ENCODE measurements at regions not wholly inside any gene's neighbourhood (a gene's known extent, or its start where the extent isn't known, plus 50 kb on each side); places are given as distances from the start of the nearest gene placed in this dataset.
A peak's percentile ranks its signal among the peaks of the same experiment; 100 is the strongest.

DNA sequence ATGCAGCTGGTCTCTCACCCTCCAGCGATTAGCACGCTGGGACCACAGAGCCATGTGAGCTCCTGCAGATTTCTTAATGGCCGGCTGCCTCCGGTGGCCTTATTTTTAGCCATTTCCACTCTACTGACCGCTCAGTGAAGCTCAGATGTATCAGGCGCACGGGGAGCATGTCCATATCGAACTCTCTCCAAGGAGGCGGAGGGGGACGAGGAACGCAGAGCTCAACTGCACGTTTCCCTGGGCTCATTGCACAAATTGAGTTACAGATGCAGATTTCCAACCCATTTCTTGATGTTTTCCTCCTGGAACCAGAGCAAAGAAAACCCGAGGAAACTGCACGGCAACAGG is 207.1 kb downstream of the CTTN start:
- peak in 1 of 10 donors; percentile 44 for DNase-seq
- Mint-ChIP-seq H3K27me3 (peaks cover 0 to 9% (median 0%) of the 10 kb centered on the region in 5 donors), H3K36me3 (no peaks in the 10 kb centered on the region), H3K4me1 (no peaks in the 10 kb centered on the region), H3K27ac (no peak overlapping the region), H3K4me3 (no peak overlapping the region), H3K9me3 (no peaks in the 10 kb centered on the region)
- ATAC-seq: no peak
- POLR2A ChIA-PET: no interaction called here

DNA sequence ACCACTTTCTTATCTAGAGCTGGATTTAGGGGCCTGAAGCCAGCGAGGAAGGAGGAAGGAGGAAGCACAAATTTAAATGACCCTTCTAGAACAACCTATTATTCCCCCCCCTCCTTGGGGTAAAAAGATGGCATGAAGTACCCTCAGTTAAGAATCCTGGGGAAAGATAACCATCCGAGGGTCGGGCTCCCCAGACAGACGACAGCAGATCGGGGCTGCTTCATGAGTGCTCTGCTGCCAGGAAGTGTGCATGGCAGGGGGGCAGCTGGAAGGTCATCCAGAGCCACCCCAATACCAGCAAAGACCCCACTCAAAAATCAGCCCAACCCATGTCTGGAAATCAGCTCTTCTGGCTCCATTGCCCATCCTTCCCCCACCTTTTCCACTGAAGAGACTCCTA is 207.5 kb downstream of the CTTN start:
- Mint-ChIP-seq H3K27ac (no peak overlapping the region), H3K9me3 (no peaks in the 10 kb centered on the region), H3K4me1 (no peaks in the 10 kb centered on the region), H3K4me3 (no peak overlapping the region), H3K27me3 (peaks cover 0 to 10% (median 0%) of the 10 kb centered on the region in 5 donors), H3K36me3 (no peaks in the 10 kb centered on the region)
- POLR2A ChIA-PET: no interaction called here
- ATAC-seq: no peak
- DNase-seq: peak in 1 of 10 donors; percentile 4

DNA sequence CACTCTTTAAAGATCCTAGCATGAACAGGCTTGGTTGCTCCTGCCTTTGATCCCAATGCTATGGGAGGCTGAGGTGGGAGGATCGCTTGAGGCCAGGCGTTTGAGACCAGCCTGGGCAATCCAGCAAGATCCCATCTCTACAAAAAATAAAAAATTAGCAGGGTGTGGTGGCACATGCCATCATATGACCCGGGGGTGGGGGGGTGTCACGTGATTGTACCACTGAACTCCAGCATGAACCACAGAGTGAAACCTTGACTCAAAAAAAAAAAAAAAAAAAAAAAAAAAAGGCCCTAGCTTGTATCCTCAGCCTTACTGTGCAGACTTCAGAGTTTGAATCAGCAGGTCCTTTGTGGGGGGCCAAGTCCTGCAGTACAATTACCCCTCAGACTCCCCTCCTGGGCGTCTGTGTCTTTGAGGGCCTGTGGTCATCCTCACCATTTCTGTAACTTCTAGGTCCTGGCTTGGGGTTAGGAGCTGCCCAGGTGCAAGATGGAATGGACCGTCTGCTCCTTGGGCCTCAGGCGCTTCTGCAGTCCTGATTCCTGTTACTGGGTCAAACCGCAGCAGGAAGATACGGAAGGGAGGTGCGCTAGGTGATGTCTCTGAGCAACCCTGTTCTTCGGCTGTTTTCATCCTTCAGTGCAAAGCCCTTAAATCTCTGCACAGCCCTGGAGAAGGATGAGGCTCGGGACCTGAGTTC is 208.1 kb downstream of the CTTN start:
- H3K4me1 Mint-ChIP-seq: no peaks in the 10 kb centered on the region
- no peak overlapping the region for H3K4me3 Mint-ChIP-seq
- no peaks in the 10 kb centered on the region for H3K36me3 Mint-ChIP-seq
- ATAC-seq: no peak
- H3K27me3 Mint-ChIP-seq: peaks cover 0 to 10% (median 0%) of the 10 kb centered on the region in 5 donors
- no peaks in the 10 kb centered on the region for H3K9me3 Mint-ChIP-seq
- no peak overlapping the region for H3K27ac Mint-ChIP-seq
- POLR2A ChIA-PET: no interaction called here
- DNase-seq: peak in 1 of 10 donors; percentile 36

DNA sequence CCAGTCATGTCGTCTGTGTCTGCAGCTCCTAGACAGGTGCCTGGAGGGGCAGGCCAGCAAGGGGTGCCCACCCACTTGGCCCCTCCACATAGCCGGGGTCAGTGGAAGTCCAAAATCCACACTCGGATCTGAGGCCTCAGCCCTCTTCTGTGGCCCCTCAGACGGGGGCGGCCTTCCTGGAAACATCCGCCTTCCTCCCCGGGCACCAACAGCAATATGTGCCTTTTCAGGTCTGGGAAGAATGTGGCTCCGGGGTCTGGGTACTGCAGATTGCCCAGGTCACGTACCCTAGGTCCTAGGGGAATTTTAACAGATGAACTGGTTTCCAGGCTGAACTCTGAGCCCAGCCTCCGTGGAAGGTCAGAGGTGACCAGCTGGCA is 208.6 kb downstream of the CTTN start:
- Mint-ChIP-seq H3K27me3 (peaks cover 0 to 10% (median 0%) of the 10 kb centered on the region in 5 donors), H3K4me1 (no peaks in the 10 kb centered on the region), H3K4me3 (no peak overlapping the region), H3K9me3 (no peaks in the 10 kb centered on the region), H3K36me3 (no peaks in the 10 kb centered on the region), H3K27ac (no peak overlapping the region)
- peak in 1 of 10 donors; percentile 13 for DNase-seq
- no peak for ATAC-seq
- POLR2A ChIA-PET: no interaction called here

DNA sequence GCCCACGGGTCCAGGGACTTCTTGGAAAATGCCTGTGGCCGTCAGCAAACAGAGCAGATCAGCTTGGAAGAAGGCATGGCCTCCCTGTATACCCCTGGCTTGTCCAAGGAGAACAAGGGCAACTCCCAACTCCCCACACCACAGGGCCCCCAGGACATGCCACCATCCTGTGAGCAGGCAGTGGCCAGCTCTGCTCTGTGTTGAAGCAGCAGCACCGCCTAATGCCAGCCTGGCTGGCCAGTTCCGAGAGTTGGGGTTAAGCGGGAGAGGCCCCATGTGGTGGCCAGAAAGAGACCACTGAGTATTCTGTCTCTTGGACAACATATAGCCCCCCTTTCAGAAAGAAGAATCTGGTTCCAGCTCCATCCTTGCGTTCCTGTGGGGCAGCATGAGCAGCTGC is 209.2 kb downstream of the CTTN start:
- Mint-ChIP-seq H3K27me3 (peaks cover 0 to 10% (median under 1%) of the 10 kb centered on the region in 5 donors), H3K36me3 (no peaks in the 10 kb centered on the region), H3K4me1 (peaks cover 0 to under 1% (median 0%) of the 10 kb centered on the region in 4 donors), H3K9me3 (no peaks in the 10 kb centered on the region), H3K27ac (no peak overlapping the region), H3K4me3 (no peak overlapping the region)
- DNase-seq: peak in 1 of 10 donors; percentile 11
- no peak for ATAC-seq
- POLR2A ChIA-PET: no interaction called here

DNA sequence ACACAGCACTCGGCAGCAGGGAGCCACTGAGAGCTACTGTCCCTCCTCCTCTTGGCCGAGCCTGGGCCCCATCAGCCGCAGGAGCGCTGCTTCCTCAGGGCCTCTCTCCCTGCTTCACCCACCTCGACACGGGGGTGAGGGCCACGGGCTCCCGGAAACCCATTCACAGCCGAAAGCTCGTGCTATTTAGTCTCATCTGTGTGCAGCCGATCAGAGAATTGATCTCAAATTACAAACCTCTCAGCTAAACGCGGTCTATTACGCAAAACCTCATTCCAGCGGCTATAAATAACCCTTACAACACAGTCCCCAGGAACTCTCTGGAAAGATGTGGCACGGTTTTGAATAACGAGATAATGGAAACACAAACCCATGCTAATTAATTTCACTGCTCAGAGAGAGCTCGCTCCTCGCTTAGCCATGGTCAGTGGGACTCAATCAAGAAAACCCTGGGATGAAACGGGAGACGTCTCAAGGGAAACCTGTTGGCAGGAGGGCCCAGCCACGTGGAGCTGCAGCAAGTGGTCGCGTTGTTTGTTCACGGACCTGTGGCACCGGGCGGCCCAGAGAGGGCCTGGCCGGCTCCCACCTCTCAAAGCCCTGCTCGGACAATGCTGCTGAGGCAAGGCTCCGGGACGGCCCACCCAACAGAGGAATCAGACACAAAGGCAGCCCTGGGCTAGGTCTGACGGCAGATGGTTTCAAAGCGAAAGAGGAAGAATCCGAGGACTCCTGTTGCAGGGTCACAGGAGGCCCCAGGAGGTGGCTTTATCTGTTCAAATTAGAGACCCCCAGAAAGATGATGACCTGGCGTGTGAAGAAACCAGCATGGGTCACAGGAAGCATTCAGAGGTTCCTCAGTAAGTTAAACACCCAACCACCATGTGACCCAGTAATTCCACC is 210.5 kb downstream of the CTTN start:
- ATAC-seq (no peak), DNase-seq (peak in 1 of 10 donors; percentile 22)
- Mint-ChIP-seq H3K9me3 (no peaks in the 10 kb centered on the region), H3K4me1 (peaks cover 0 to 2% (median 0%) of the 10 kb centered on the region in 4 donors), H3K27me3 (peaks cover 0 to 10% (median 3%) of the 10 kb centered on the region in 5 donors), H3K27ac (no peak overlapping the region), H3K36me3 (no peaks in the 10 kb centered on the region), H3K4me3 (no peak overlapping the region)
- POLR2A ChIA-PET: no interaction called here

DNA sequence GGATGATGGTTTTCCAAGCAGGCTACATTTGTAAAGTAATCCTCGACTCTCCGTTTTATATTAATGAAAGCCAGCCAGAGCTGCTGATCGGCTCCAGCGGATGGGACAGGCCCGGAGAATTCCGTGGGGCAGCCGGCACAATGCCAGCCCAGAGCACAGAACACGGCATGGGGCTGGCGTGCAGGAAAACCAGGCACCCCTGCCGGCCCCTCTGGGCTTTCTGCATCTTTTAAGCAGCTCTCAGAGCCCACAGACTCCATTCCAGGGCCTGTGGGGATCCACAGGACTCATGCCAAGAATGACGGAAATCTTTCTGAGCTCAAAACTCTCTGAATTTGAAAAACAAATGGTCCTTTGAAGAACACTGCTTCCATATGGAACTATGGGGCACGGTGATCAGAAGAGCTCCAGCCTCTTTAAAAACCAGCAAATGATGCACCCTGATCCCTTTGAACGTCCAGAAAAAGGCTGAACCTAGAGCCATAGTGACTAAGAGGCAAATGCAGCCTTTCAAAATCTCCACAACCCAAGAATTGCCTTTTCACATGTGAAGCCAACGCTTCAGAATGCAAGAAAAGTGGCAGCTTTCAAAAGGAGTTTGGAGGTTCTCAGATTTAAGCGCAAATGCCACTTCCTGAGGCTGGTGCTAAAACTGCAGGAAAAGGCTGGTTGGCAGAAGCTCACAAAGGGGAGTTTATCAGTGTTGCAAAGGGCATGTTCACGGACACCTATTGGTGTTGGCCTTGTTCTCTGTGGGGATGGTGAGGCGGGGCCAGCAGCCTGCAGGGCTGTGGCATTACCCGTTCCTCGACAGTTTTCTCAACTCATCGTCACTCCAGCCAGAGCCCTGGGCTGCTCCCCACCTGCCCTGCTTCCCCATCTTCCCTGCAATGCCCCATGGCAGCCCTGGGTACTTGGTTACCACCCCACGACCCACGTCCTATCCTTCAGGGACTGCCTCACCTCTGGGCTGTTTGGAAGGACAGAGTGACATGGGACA is 212.5 kb downstream of the CTTN start:
- Mint-ChIP-seq H3K27me3 (peaks cover 0 to 10% (median 3%) of the 10 kb centered on the region in 5 donors), H3K9me3 (peaks cover 0 to 7% (median 0%) of the 10 kb centered on the region in 9 donors), H3K36me3 (no peaks in the 10 kb centered on the region), H3K27ac (no peak overlapping the region), H3K4me3 (no peak overlapping the region), H3K4me1 (peaks cover 0 to 2% (median 0%) of the 10 kb centered on the region in 4 donors)
- DNase-seq (peak in 1 of 10 donors; percentile 8), ATAC-seq (no peak)
- POLR2A ChIA-PET: no interaction called here

DNA sequence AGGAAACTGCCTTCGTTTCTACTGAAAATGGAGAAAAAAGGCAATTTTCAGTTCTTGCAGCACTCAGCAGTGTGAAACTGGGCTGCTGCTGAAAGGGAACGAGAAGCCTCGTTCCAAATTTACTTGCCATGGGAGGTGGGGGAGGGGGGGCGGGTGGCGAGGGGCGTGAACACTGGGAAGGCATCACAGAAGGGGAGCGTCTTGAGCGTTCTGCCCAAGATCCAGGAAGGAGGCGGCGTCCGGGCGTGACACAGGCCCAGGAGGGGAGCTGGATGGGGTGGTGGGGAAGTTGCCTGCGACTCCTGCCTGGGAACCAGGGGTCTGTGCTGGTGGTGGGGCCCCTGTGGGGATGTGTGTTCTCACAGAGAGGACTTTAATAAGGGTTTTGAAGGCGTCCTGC is 213.5 kb downstream of the CTTN start:
- ATAC-seq (no peak), DNase-seq (peak in 1 of 10 donors; percentile 43)
- H3K9me3 Mint-ChIP-seq: peaks cover 0 to 7% (median 0%) of the 10 kb centered on the region in 9 donors
- no peak overlapping the region for H3K4me3 Mint-ChIP-seq
- H3K36me3 Mint-ChIP-seq: no peaks in the 10 kb centered on the region
- H3K27me3 Mint-ChIP-seq: peaks cover 0 to 14% (median 3%) of the 10 kb centered on the region in 5 donors
- H3K27ac Mint-ChIP-seq: no peak overlapping the region
- peaks cover 0 to 2% (median 0%) of the 10 kb centered on the region in 4 donors for H3K4me1 Mint-ChIP-seq
- POLR2A ChIA-PET: no interaction called here

DNA sequence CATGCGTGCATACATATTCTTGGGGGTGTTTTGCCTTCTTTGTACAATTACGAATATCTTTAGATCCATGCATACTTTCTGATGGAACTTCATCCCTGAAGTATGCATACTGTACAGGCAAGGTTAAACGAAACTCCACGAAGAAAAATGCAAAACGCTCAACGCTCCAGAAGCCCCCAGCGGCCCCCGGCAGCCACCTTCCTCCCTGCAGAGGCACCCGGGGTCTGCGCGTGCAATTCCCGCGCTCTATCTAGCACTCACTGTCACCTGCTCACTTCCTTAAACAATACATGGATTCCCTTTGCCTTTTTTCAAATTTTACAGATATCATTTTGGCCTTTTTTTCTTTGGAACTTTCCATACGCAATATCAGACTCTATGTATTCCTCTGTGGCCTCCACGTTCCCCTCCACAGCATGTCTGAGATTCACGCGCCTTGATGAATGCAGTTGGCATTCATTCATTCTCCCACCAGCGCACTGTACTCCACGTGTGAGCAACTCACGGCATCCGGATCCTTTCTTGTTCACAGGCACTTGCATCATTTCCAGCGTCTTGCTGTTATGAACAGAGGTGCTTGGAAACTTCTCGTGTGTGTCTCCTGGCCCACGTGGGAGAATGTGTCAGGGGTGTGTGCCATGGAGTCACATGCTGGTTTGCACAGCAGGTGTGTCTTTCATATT is 214.3 kb downstream of the CTTN start:
- ATAC-seq: no peak
- Mint-ChIP-seq H3K27me3 (peaks cover 0 to 14% (median 3%) of the 10 kb centered on the region in 5 donors), H3K4me3 (no peak overlapping the region), H3K9me3 (peaks cover 0 to 7% (median 0%) of the 10 kb centered on the region in 9 donors), H3K36me3 (no peaks in the 10 kb centered on the region), H3K27ac (no peak overlapping the region), H3K4me1 (peaks cover 0 to 2% (median 0%) of the 10 kb centered on the region in 4 donors)
- POLR2A ChIA-PET: no interaction called here
- peak in 1 of 10 donors; percentile 4 for DNase-seq

DNA sequence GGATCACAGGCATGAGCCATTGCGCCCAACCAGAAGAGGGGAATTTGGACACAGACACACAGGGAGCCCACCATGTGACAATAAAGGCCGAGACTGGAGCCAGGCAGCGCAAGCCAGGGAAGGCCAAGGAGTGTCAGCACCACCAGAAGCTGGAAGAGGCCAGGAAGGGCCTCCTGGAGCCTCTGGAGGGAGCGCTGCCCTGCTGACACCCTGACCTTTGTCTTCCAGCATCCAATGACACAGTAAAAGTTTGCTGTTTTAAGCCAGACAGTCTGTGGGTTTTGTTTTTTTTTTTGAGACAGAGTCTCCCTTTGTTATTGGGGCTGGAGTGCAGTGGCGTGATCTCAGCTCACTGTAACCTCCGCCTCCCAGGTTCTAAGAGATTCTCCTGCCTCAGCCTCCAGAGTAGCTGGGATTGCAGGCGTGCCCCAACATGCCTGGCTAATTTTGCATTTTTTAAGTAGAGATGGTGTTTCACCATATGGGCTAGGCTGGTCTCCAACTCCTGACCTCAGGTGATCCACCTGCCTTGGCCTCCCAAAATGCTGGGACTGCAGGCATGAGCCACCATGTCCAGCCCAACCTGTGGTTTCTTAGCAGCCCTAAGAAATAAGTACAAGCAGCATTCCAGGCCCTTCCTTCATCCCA is 215.8 kb downstream of the CTTN start:
- H3K9me3 Mint-ChIP-seq: peaks cover 0 to 7% (median 0%) of the 10 kb centered on the region in 9 donors
- H3K36me3 Mint-ChIP-seq: no peaks in the 10 kb centered on the region
- ATAC-seq: no peak
- no peak overlapping the region for H3K4me3 Mint-ChIP-seq
- H3K4me1 Mint-ChIP-seq: peaks cover 0 to 2% (median 0%) of the 10 kb centered on the region in 4 donors
- peak in 1 of 10 donors; percentile 26 for DNase-seq
- POLR2A ChIA-PET: no interaction called here
- H3K27me3 Mint-ChIP-seq: peaks cover 0 to 8% (median 2%) of the 10 kb centered on the region in 5 donors
- no peak overlapping the region for H3K27ac Mint-ChIP-seq

DNA sequence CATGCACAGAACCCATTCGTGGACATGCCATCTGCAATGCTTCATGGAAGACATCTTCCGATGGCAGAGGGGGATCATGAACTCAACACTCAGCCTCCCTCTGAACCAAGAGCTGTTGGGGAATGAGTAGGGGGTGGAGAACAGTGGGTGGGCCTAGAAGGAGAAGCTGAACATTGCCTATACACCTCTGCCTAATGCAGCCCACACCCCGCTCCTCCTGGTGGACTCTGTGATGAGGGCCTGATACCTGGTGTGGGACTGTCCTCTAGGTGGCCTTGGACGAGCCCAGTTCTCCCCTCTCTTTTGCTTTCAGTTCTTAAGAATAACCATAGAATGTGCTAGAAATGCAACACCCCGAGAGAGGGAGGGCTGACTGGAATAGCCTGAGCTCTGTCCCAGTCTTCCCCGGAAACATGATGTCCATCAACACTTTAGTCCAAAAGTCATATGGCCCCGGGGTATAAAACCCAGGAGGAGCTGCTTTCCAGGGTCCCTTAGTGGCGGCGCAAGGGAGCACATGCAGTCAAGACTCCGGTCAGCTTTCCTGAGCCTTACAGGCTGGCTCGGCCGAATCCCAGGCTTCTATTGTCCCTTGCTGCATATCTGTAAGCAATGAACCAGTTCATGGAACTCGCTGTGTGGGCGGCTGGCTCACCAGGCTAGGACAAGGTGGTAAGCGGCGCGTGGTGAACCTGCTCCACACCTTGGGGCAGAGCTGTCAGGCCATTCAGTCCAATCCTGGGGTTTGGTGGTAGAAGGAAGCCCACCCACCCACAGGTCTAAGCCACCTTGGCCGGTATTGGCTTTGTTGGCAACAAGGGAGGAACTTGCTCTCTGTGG is 216.9 kb downstream of the CTTN start:
- Mint-ChIP-seq H3K27ac (no peak overlapping the region), H3K4me1 (peaks cover 0 to 2% (median 0%) of the 10 kb centered on the region in 4 donors), H3K4me3 (no peak overlapping the region), H3K36me3 (no peaks in the 10 kb centered on the region), H3K27me3 (peaks cover 0 to 7% (median 2%) of the 10 kb centered on the region in 5 donors), H3K9me3 (peaks cover 0 to 7% (median 0%) of the 10 kb centered on the region in 9 donors)
- POLR2A ChIA-PET: no interaction called here
- DNase-seq (peak in 1 of 10 donors; percentile 11), ATAC-seq (no peak)

Measured in naive thymus-derived CD8-positive, alpha-beta T cell (primary cell).